Stimulated activated CD4-positive, alpha-beta T cell treated with anti-CD3 and anti-CD28 coated beads, Interleukin-12 subunit alpha, Interleukin-12 subunit beta, amount 100 ng/mL, for 48 hours (primary cell): ENCODE measurements at regions not wholly inside any gene's neighbourhood (a gene's known extent, or its start where the extent isn't known, plus 50 kb on each side); places are given as distances from the start of the nearest gene placed in this dataset.
"Not testable (repeated sequence)": the region's sequence is repeated elsewhere in the genome, so short reads cannot be mapped to it uniquely, and the experiment has no call there.

ENCODE experiments used
- DNase-seq, 3 donors: peaks; one replicate each; pipeline ENCODE4 v3.0.0-alpha.2; 2020; ENCODE audit warnings: low read depth in 2 of 3, low spot score in 1 of 3

GRCh38 chr14:30218907-30219306 lies 291.3 kb upstream of the PRKD1 start:
- DNase-seq: no peak

- no peak for DNase-seq
Observed at GRCh38 chr14:30221546-30221945, 293.9 kb upstream of the PRKD1 start.

GRCh38 chr14:30223385-30223785 lies 295.7 kb upstream of the PRKD1 start:
- DNase-seq: no peak

GRCh38 chr14:30223966-30224365 lies 296.3 kb upstream of the PRKD1 start:
- no peak for DNase-seq

GRCh38 chr14:30225176-30225575 lies 297.5 kb upstream of the PRKD1 start:
- DNase-seq: no peak

GRCh38 chr14:30227436-30227835 lies 299.8 kb upstream of the PRKD1 start:
- DNase-seq: no peak

- no peak for DNase-seq
Observed at GRCh38 chr14:30227876-30228275, 300.2 kb upstream of the PRKD1 start.

GRCh38 chr14:30230719-30231118 lies 303.1 kb upstream of the PRKD1 start:
- DNase-seq: no peak

GRCh38 chr14:30234966-30235365 lies 307.3 kb upstream of the PRKD1 start:
- DNase-seq: no peak

- no peak for DNase-seq
Observed at GRCh38 chr14:30235485-30235884, 307.8 kb upstream of the PRKD1 start.

- no peak for DNase-seq
Observed at GRCh38 chr14:30238936-30239335, 311.3 kb upstream of the PRKD1 start.

- no peak for DNase-seq
Observed at GRCh38 chr14:30240018-30240417, 312.4 kb upstream of the PRKD1 start.

- no peak for DNase-seq
Observed at GRCh38 chr14:30240685-30241084, 313.0 kb upstream of the PRKD1 start.

GRCh38 chr14:30242744-30243143 lies 315.1 kb upstream of the PRKD1 start:
- DNase-seq: no peak

GRCh38 chr14:30243207-30243606 lies 315.6 kb upstream of the PRKD1 start:
- no peak for DNase-seq

- no peak for DNase-seq
Observed at GRCh38 chr14:30243805-30244204, 315.2 kb upstream of the G2E3 start.

- not testable (repeated sequence) for DNase-seq
Observed at GRCh38 chr14:30244348-30244747, 314.6 kb upstream of the G2E3 start.

- no peak for DNase-seq
Observed at GRCh38 chr14:30251017-30251416, 307.9 kb upstream of the G2E3 start.

- DNase-seq: no peak
Observed at GRCh38 chr14:30251557-30252100, 307.3 kb upstream of the G2E3 start.

GRCh38 chr14:30252151-30252550 lies 306.8 kb upstream of the G2E3 start:
- no peak for DNase-seq

- no peak for DNase-seq
Observed at GRCh38 chr14:30252783-30253674, 305.9 kb upstream of the G2E3 start.

- DNase-seq: no peak
Observed at GRCh38 chr14:30256627-30257026, 302.3 kb upstream of the G2E3 start.
